MM.1S (cell line): ENCODE measurements at regions not wholly inside any gene's neighbourhood (a gene's known extent, or its start where the extent isn't known, plus 50 kb on each side); places are given as distances from the start of the nearest gene placed in this dataset.

ENCODE experiments used
- DNase-seq: peaks from one replicate; pipeline ENCODE4 v3.0.0-alpha.2; 2015
- H2AFZ ChIP-seq: fragments of 300-600 bp; sonication (generic); 2 replicates; pipeline ENCODE4 v1.6.0; 2016; ENCODE audit warnings: antibody characterized with exemption, low read length
- H3F3A ChIP-seq: fragments of 300-600 bp; sonication (generic); 2 replicates; pipeline ENCODE4 v1.6.1; 2016; ENCODE audit warnings: mild to moderate bottlenecking, antibody characterized with exemption, low read length, moderate library complexity, mixed read lengths; ENCODE audit not compliant: insufficient read depth
- H3K27ac ChIP-seq: fragments of 300-600 bp; sonication (generic); 2 replicates; pipeline ENCODE4 v1.5.1; 2016; ENCODE audit warnings: mild to moderate bottlenecking, low read length
- H3K27me3 ChIP-seq: fragments of 300-600 bp; sonication (generic); replicated peaks from 2 replicates; pipeline ENCODE4 v1.6.0; 2016; ENCODE audit warnings: low read length; ENCODE audit not compliant: insufficient read depth
- H3K36me3 ChIP-seq: fragments of 300-600 bp; sonication (generic); replicated peaks from 2 replicates; pipeline ENCODE4 v1.6.1; 2016; ENCODE audit warnings: mild to moderate bottlenecking, low read length, mixed read lengths; ENCODE audit not compliant: insufficient read depth
- H3K4me1 ChIP-seq: fragments of 300-600 bp; sonication (generic); 2 replicates; pipeline ENCODE4 v1.6.1; 2016; ENCODE audit warnings: low read length, mixed read lengths
- H3K4me2 ChIP-seq: fragments of 300-600 bp; sonication (generic); 2 replicates; pipeline ENCODE4 v1.6.0; 2016; ENCODE audit warnings: low read depth, low read length
- H3K4me3 ChIP-seq: fragments of 300-600 bp; sonication (generic); 2 replicates; pipeline ENCODE4 v1.5.1; 2016; ENCODE audit warnings: low read length, mixed read lengths
- H3K79me2 ChIP-seq: fragments of 300-600 bp; sonication (generic); 2 replicates; pipeline ENCODE4 v1.6.1; 2016; ENCODE audit warnings: mixed run types, low read length, mixed read lengths
- H3K9ac ChIP-seq: fragments of 300-600 bp; sonication (generic); 2 replicates; pipeline ENCODE4 v1.6.1; 2016; ENCODE audit warnings: low read length, mixed read lengths
- H3K9me2 ChIP-seq: fragments of 300-600 bp; sonication (generic); replicated peaks from 2 replicates; pipeline ENCODE4 v1.6.1; 2016; ENCODE audit warnings: mild to moderate bottlenecking, low read length, mixed read lengths; ENCODE audit not compliant: insufficient read depth
- H3K9me3 ChIP-seq: fragments of 300-600 bp; sonication (generic); replicated peaks from 2 replicates; pipeline ENCODE4 v1.6.1; 2016; ENCODE audit warnings: mild to moderate bottlenecking, low read length, mixed read lengths; ENCODE audit not compliant: insufficient read depth
- H4K20me1 ChIP-seq: fragments of 300-600 bp; sonication (generic); 2 replicates; pipeline ENCODE4 v1.6.1; 2016; ENCODE audit warnings: mild to moderate bottlenecking, low read length, moderate library complexity, mixed read lengths; ENCODE audit not compliant: insufficient read depth
- EZH2 ChIP-seq: fragments of 300-600 bp; sonication (generic); optimal IDR thresholded peaks from 2 replicates; pipeline ENCODE3; 2017; ENCODE audit warnings: low read depth, mild to moderate bottlenecking, antibody characterized with exemption, low read length, mixed read lengths
- EZH2phosphoT487 ChIP-seq: fragments of 300-600 bp; sonication (generic); IDR thresholded peaks from 2 replicates; pipeline ENCODE4 v1.6.1; 2018; ENCODE audit warnings: antibody characterized with exemption, low read length
- TF ChIP-seq, protein P1 (sequence below): fragments of 300-600 bp; sonication (generic); IDR thresholded peaks from 2 replicates; pipeline ENCODE4 v1.5.1; 2016; ENCODE audit warnings: antibody characterized with exemption, low read length, mixed read lengths

DNA sequence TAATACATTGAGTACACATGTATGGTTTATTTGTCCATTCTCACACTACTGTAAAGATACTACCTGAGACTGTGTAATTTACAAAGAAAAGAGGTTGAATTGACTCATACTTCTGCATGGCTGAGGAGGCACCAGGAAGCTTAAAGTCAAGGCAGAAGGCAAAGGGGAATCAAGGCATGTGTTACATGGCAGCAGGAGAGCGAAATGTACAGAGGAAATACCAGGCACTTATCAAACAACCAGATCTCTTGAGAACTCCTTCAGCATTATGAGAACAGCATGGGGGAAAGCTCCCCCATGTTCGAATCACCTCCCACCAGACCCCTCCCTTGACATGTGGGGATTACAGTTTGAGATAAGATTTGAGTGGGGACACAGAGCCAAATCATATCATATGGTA, 666.3 kb downstream of the ZBBX start:
- Histone ChIP-seq H3K9me3 (no peaks in the 10 kb centered on the region), H3K27ac (no peak overlapping the region), H3F3A (no peaks in the 10 kb centered on the region), H3K79me2 (no peaks in the 10 kb centered on the region), H4K20me1 (no peaks in the 10 kb centered on the region), H3K4me2 (no peak overlapping the region), H3K9me2 (no peaks in the 10 kb centered on the region), H3K36me3 (no peaks in the 10 kb centered on the region), H2AFZ (no peak overlapping the region), H3K4me1 (no peaks in the 10 kb centered on the region), H3K9ac (no peak overlapping the region), H3K4me3 (no peak overlapping the region), H3K27me3 (no peaks in the 10 kb centered on the region)
- no peak for TF ChIP-seq EZH2phosphoT487
- no peak for DNase-seq

DNA sequence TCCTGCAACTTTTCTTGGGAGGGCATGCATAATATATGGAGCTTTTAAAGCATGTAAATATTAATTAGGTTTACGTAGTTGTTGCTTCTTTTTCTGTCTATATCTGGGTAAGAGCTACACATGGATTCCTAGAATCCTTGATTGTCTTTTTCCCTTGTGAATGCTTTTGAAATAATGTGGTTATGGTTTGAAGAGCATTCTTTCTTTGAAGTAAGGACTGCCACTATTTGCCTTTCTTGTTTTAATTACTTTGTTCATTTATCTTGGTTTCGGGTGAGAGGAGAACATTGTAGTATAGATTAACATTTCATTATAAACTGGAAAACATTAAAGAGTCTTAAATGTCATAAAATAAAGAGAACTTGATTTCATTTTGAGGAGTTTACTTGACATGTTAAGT, 674.0 kb downstream of the ZBBX start:
- H3K4me3 ChIP-seq = no peak overlapping the region
- no peaks in the 10 kb centered on the region for H4K20me1 ChIP-seq
- no peak overlapping the region for H3K9ac ChIP-seq
- H3K79me2 ChIP-seq = no peaks in the 10 kb centered on the region
- H3K36me3 ChIP-seq = no peaks in the 10 kb centered on the region
- H3K9me3 ChIP-seq = no peaks in the 10 kb centered on the region
- TF ChIP-seq, protein P1, sequence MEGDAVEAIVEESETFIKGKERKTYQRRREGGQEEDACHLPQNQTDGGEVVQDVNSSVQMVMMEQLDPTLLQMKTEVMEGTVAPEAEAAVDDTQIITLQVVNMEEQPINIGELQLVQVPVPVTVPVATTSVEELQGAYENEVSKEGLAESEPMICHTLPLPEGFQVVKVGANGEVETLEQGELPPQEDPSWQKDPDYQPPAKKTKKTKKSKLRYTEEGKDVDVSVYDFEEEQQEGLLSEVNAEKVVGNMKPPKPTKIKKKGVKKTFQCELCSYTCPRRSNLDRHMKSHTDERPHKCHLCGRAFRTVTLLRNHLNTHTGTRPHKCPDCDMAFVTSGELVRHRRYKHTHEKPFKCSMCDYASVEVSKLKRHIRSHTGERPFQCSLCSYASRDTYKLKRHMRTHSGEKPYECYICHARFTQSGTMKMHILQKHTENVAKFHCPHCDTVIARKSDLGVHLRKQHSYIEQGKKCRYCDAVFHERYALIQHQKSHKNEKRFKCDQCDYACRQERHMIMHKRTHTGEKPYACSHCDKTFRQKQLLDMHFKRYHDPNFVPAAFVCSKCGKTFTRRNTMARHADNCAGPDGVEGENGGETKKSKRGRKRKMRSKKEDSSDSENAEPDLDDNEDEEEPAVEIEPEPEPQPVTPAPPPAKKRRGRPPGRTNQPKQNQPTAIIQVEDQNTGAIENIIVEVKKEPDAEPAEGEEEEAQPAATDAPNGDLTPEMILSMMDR = no peak
- no peak for TF ChIP-seq EZH2
- TF ChIP-seq EZH2phosphoT487 = no peak
- H3F3A ChIP-seq = no peaks in the 10 kb centered on the region
- H3K27ac ChIP-seq = no peak overlapping the region
- no peak overlapping the region for H2AFZ ChIP-seq
- no peaks in the 10 kb centered on the region for H3K27me3 ChIP-seq
- no peak for DNase-seq
- H3K9me2 ChIP-seq = no peaks in the 10 kb centered on the region
- H3K4me1 ChIP-seq = no peaks in the 10 kb centered on the region
- no peak overlapping the region for H3K4me2 ChIP-seq

DNA sequence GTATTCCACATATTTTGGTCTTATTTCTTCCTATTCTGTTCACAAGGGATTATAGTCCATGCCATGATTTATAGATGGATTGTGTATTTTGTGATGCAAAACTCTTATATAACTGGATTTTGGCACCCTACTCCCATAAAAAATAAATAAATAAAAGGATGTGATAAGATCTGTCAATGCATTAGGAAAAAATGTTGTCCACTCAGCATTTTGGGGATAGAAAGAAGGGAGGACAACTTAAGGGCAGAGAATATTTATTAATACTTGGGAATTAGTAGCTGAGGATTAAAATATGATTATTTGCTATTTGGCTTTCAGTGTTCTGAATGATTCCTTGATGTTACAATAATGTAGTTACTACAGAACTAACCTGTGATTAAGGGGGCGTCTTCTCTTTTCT, 682.6 kb downstream of the ZBBX start:
- H3K9ac ChIP-seq = no peak overlapping the region
- no peaks in the 10 kb centered on the region for H3K36me3 ChIP-seq
- no peaks in the 10 kb centered on the region for H3K79me2 ChIP-seq
- no peaks in the 10 kb centered on the region for H3K9me3 ChIP-seq
- H3F3A ChIP-seq = no peaks in the 10 kb centered on the region
- no peak for DNase-seq
- no peaks in the 10 kb centered on the region for H3K4me1 ChIP-seq
- no peaks in the 10 kb centered on the region for H3K27me3 ChIP-seq
- H3K4me2 ChIP-seq = no peak overlapping the region
- H3K4me3 ChIP-seq = no peak overlapping the region
- no peaks in the 10 kb centered on the region for H4K20me1 ChIP-seq
- no peak overlapping the region for H2AFZ ChIP-seq
- TF ChIP-seq, protein P1 = no peak
- no peak for TF ChIP-seq EZH2
- TF ChIP-seq EZH2phosphoT487 = no peak
- no peak overlapping the region for H3K27ac ChIP-seq
- H3K9me2 ChIP-seq = no peaks in the 10 kb centered on the region

DNA sequence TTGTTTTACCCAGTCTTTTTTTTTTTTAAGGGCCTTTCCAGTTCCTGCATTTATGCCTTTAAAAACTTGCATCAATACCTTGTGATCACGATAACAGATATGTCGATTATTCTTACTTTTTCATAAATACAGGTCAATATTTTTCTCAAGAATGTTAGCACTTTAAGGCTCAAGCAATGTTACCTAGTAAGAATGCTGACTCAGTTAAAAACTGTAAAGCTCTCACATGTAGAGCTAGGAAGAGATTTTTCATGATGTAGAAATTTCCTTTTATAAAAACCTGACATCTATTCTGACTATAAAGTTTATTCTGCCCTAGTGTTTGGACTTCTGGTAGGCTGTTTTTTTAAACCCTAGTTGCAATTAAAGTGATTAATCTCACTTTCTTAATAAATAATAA, 684.0 kb downstream of the ZBBX start:
- no peak for DNase-seq
- Histone ChIP-seq H4K20me1 (no peaks in the 10 kb centered on the region), H3K9ac (no peak overlapping the region), H3K79me2 (no peaks in the 10 kb centered on the region), H3K4me3 (no peak overlapping the region), H3K27me3 (no peaks in the 10 kb centered on the region), H3F3A (no peaks in the 10 kb centered on the region), H3K27ac (no peak overlapping the region), H2AFZ (no peak overlapping the region), H3K36me3 (no peaks in the 10 kb centered on the region), H3K4me2 (no peak overlapping the region; the same call in 1 of the 2 replicates), H3K4me1 (no peaks in the 10 kb centered on the region), H3K9me2 (no peaks in the 10 kb centered on the region), H3K9me3 (no peaks in the 10 kb centered on the region)
- TF ChIP-seq, protein P1 = no peak
- TF ChIP-seq EZH2 (no peak), EZH2phosphoT487 (no peak)
